ENCODE measurements at regions not wholly inside any gene's neighbourhood (a gene's known extent, or its start where the extent isn't known, plus 50 kb on each side); places are given as distances from the start of the nearest gene placed in this dataset.

DNA sequence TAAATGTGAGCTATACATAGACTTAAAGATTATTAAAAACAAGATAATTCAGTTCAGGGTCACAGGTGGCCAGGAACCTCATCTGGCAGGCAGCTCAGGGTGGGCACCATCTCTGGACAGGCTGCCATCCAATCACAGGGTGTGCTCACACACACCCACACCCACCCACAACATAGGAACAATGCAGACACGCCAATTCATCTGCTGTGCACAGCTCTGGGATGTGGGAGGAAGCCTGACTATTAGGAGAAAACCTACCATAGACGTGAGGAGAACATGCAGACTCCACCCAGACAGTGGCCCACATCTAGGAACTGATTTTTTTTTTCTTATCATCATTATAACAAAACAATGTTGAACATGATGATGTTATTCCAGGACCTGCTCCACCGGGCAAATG is 286.7 kb downstream of the PRL start:
- ATAC-seq (no peak), DNase-seq (no peak)
- no peak overlapping the region for H3K27ac Mint-ChIP-seq
- no peaks in the 10 kb centered on the region for H3K27me3 Mint-ChIP-seq
- no peaks in the 10 kb centered on the region for H3K36me3 Mint-ChIP-seq (ENCODE audit: low read depth)
- no peaks in the 10 kb centered on the region for H3K9me3 Mint-ChIP-seq
- H3K4me3 Mint-ChIP-seq = no peak overlapping the region
- no peaks in the 10 kb centered on the region for H3K4me1 Mint-ChIP-seq

DNA sequence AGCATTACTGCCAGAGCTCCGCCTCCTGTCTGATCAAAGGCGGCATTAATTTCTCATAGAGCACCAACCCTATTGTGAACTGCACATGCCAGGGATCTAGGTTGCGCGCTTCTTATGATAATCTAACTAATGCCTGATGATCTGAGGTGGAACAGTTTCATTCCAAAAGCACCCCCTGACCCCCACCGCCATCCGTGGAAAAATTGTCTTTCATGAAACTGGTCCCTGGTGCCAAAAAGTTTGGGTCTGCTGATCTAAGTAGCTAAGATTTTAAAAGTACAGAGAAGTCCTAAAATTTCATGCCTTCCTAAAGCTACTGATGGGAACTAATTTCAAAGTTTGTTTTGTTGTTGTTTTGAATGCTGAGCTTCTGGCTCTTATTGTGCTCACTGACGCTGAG is 281.6 kb downstream of the PRL start:
- Mint-ChIP-seq H3K9me3 (no peaks in the 10 kb centered on the region), H3K4me1 (no peaks in the 10 kb centered on the region), H3K27ac (no peak overlapping the region), H3K27me3 (no peaks in the 10 kb centered on the region), H3K4me3 (no peak overlapping the region), H3K36me3 (ENCODE audit: low read depth) (no peaks in the 10 kb centered on the region)
- ATAC-seq = no peak
- DNase-seq = no peak

DNA sequence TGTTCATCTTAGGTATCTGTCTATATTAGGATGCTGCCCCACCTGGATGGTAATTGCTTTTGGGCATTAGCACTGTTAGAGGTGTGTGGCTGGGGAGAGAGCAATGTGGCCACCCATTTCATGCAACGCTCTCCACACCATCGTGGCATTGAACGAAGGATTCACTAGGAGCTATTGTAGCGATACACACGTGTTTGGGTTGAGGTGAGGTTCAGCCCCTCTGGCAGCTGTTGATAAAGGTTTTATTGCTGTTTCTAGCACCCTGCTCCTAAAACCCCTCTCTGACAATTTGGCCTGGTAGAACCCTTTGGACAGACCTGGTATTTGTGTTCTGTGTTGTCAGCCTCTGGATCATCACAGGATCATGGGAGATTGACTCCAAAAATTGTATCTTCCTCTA is 280.9 kb downstream of the PRL start:
- ATAC-seq (no peak), DNase-seq (no peak)
- H3K36me3 Mint-ChIP-seq (ENCODE audit: low read depth) = no peaks in the 10 kb centered on the region
- no peaks in the 10 kb centered on the region for H3K9me3 Mint-ChIP-seq
- no peaks in the 10 kb centered on the region for H3K4me1 Mint-ChIP-seq
- no peak overlapping the region for H3K27ac Mint-ChIP-seq
- H3K4me3 Mint-ChIP-seq = no peak overlapping the region
- no peaks in the 10 kb centered on the region for H3K27me3 Mint-ChIP-seq

DNA sequence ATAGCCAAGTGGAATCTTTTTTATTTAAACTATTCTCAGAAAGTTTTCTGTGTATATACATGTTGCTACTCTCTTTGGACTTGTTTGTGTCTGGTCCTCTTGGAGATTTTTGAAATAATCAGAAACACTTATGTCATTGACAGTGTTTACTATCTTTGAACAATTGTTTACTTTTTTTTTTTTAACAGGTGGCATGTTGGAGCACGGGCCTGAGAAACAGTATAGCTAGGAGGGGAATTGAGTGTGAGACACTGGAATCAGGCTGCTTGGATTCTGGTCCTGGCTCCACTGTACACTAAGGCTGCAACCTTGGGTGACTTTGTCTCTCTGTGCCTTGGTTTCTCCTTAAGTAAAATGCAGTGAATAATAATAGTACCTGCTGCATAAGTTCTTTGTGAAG is 279.6 kb downstream of the PRL start:
- Mint-ChIP-seq H3K27ac (no peak overlapping the region), H3K36me3 (ENCODE audit: low read depth) (no peaks in the 10 kb centered on the region), H3K27me3 (no peaks in the 10 kb centered on the region), H3K4me3 (no peak overlapping the region), H3K9me3 (peaks cover 3% of the 10 kb centered on the region), H3K4me1 (no peaks in the 10 kb centered on the region)
- ATAC-seq (no peak), DNase-seq (no peak)

DNA sequence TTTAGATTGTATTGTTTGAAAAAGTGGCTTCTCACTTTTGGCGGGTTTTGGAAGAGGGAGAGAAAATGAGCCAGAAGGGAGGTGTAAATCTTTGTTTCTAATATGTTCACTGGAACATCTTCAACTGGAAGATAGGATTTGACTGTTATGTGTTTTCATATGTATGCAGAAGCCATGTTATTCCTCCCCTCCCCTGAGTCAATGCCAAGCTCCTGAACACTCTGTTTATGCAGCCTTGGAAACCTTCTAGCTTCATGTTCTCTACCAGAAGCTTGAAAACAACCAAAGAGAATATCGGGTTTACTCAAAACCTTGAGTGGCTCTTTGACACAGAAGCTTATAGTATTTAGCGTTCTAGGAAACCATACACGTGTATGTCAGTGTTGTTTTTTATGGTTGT is 279.1 kb downstream of the PRL start:
- Mint-ChIP-seq H3K27me3 (no peaks in the 10 kb centered on the region), H3K4me3 (no peak overlapping the region), H3K4me1 (no peaks in the 10 kb centered on the region), H3K9me3 (peaks cover 8% of the 10 kb centered on the region), H3K27ac (no peak overlapping the region), H3K36me3 (ENCODE audit: low read depth) (no peaks in the 10 kb centered on the region)
- ATAC-seq = no peak
- no peak for DNase-seq

DNA sequence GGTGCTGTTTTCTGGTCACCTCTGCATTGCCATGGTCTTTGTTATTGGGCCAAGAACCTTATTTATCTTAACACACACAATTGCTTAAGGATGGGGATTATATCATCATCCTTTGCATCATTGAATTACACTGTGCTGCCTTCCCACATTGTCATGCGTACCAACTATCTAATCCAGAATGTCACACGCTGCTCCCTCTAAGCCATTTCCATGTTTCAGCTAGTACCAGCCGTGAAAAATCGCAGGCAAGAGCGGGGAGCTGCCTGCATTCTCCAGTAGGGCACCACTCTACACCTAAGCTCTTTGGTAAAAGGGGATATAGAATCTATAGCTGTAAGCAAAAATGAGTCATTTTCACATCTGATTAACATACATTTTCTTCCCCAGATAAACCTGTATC is 277.0 kb downstream of the PRL start:
- DNase-seq (no peak), ATAC-seq (no peak)
- H3K9me3 Mint-ChIP-seq = peaks cover 8% of the 10 kb centered on the region
- no peaks in the 10 kb centered on the region for H3K36me3 Mint-ChIP-seq (ENCODE audit: low read depth)
- H3K27me3 Mint-ChIP-seq = no peaks in the 10 kb centered on the region
- no peaks in the 10 kb centered on the region for H3K4me1 Mint-ChIP-seq
- H3K27ac Mint-ChIP-seq = no peak overlapping the region
- no peak overlapping the region for H3K4me3 Mint-ChIP-seq

DNA sequence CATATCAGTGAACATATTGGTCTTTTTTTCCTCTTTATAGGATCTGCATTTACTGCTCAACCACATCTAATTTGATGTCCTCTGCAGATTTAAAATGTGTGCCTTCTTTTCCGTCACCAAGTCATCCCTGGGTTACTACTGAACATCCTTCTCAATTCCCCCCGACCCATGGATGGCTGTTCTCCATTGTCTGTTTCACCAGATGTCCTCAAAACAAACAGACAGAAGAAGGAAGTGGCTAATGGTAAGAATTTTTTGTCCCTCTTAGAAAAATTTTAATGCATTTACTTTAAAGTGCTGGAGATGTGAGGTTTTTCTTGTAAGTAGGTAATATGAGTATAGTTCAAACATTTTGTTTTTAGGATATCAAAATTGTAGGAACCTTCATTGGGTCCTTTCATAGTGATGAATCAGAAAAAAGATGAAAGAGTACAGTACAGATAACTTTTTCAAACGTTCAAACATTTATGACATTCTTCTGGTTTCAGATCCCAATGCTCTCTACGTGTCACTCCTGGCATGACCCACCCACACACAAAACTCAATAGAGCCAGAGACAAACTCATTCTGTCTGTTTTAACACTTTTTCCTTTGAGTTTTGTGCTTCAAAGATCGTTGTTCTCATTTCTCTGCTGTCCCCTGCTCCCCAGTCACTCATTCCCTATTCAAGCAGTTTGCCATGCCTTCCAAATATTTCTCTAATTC is 276.4 kb downstream of the PRL start:
- H3K36me3 Mint-ChIP-seq (ENCODE audit: low read depth) = no peaks in the 10 kb centered on the region
- H3K27me3 Mint-ChIP-seq = no peaks in the 10 kb centered on the region
- DNase-seq (no peak), ATAC-seq (no peak)
- H3K4me1 Mint-ChIP-seq = peaks cover 6% of the 10 kb centered on the region
- H3K4me3 Mint-ChIP-seq = no peak overlapping the region
- no peak overlapping the region for H3K27ac Mint-ChIP-seq
- H3K9me3 Mint-ChIP-seq = peaks cover 8% of the 10 kb centered on the region

DNA sequence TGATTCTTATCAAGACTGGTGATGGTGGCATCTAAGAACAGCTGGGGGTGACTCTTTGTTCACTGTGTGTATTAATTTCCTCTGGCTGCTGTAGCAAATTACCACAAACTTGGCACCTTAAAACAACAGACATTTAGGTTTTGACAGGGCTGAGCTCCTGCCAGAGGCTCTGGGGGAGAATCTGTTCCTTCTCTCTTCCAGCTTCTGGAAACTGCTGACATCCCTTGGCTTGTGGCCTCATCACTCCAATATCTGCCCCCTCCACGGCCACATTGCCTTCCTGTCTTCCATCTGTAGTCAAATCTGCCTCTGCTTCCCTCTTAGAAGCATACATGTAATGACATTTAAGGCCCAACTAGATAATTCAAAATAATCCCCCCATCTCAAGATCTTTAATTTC is 274.9 kb downstream of the PRL start:
- Mint-ChIP-seq H3K4me1 (peaks cover 14% of the 10 kb centered on the region), H3K36me3 (ENCODE audit: low read depth) (no peaks in the 10 kb centered on the region), H3K27ac (no peak overlapping the region), H3K4me3 (no peak overlapping the region), H3K27me3 (no peaks in the 10 kb centered on the region), H3K9me3 (peaks cover 8% of the 10 kb centered on the region)
- no peak for DNase-seq
- no peak for ATAC-seq

DNA sequence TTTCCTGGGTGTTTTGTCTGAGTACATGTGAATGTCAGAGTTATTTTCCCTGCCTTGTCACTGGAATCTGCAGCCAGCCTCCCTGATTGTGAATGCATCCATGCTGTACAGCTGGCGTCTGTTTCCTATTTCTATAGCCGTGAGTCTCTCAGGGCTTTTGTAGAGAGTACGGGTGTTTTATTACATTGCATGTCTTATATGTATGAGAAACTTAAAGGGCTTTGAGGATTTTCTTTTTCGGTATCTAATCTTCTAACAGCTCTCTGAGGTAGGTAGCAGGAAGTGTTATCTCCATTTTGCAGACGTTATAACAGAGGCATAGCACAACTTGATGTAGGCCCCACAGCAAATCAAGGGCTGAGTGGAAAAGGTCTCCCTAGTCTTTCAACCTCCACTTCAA is 272.9 kb downstream of the PRL start:
- DNase-seq (no peak), ATAC-seq (no peak)
- Mint-ChIP-seq H3K36me3 (ENCODE audit: low read depth) (no peaks in the 10 kb centered on the region), H3K9me3 (peaks cover 8% of the 10 kb centered on the region), H3K4me3 (no peak overlapping the region), H3K4me1 (peaks cover 24% of the 10 kb centered on the region), H3K27me3 (no peaks in the 10 kb centered on the region), H3K27ac (no peak overlapping the region)

DNA sequence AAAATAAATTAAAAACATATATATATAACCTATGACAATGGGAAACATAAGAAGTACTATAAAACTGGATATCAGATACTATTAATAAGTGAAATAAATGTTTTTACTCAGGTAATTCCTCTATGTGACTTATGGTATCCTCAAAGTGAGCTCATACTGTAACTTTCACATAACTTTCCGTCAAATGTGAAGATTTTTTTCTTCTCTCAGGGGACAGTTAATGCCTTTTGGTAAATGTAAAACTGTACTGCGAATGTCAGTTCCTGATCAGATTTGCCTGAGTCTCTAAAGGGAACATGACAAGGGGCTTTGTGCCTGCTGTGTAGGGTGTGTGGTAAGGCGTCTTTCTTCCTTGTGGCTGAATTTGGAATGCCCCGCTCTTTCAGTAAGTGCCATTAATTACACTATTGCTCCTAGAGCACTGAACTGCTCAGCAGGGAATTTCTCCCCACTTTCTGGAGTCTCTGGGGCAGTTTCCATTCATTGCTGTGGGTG is 271.8 kb downstream of the PRL start:
- no peak overlapping the region for H3K4me3 Mint-ChIP-seq
- peak overlapping the region; percentile 23 for H3K27ac Mint-ChIP-seq
- ATAC-seq = peak; percentile 25
- H3K4me1 Mint-ChIP-seq = peaks cover 25% of the 10 kb centered on the region
- DNase-seq = no peak
- H3K36me3 Mint-ChIP-seq (ENCODE audit: low read depth) = no peaks in the 10 kb centered on the region
- no peaks in the 10 kb centered on the region for H3K27me3 Mint-ChIP-seq
- peaks cover 8% of the 10 kb centered on the region for H3K9me3 Mint-ChIP-seq

DNA sequence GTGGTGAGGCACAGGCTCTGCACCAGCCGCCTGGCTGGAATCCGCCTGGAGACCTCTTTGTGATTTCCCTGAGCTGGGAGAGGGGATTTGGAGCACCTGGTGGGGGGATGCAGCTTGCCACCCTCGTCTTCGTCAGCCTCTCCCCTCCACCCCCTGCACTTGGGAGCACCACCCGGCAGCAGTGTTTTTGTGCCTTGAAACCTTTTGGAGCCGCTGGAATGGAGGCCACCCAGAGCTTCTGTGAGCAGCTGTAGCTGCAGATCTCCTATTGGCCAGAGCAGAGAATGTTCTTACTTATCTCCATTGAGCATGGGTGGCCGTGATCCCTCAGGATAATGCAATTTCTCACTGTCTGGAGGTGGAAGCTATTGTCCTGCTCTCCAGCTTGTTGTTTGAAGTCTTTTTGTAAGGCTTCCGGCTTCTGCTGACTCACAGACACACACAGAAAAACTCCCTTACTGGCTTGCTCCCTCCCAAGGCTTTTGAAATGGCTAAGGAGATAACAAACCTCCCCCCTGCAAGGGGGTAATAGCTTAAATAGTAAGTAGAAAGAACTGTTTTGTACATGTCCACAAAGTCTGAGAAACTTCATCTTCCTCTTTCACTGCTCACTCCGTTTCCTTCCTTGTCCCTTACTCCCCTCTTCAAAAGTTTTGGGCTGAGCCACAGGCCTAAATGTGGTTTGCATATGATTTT is 271.2 kb downstream of the PRL start:
- Mint-ChIP-seq H3K4me3 (peak overlapping the region; percentile 24), H3K9me3 (peaks cover 8% of the 10 kb centered on the region), H3K36me3 (ENCODE audit: low read depth) (no peaks in the 10 kb centered on the region), H3K27ac (peak overlapping the region; percentile 23), H3K4me1 (peaks cover 25% of the 10 kb centered on the region), H3K27me3 (no peaks in the 10 kb centered on the region)
- DNase-seq = no peak
- peak; percentile 62 for ATAC-seq

DNA sequence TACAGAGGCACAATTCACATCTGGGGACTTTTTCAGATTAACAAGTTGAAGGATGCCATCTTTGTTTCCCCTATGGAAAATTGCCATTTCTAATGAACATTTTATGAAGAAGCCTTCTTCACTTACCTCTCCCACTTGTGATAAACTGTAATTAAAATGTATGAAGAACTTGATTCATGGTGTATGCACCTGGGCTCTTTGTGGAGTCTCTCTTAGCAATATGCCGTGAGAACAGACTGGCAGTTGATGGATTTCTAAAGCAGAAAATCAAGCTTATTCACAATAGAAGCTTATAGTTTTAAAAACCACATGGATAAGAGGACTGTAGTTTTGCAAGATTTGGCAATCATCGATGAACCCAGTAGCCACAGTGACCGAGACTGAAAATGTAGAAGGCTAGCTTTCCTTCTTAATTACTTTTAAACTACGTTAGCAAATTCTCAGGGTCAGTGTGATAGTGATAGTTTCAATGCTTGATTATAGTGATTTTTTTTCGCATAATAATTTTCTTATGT is 270.6 kb downstream of the PRL start:
- ATAC-seq = no peak

DNA sequence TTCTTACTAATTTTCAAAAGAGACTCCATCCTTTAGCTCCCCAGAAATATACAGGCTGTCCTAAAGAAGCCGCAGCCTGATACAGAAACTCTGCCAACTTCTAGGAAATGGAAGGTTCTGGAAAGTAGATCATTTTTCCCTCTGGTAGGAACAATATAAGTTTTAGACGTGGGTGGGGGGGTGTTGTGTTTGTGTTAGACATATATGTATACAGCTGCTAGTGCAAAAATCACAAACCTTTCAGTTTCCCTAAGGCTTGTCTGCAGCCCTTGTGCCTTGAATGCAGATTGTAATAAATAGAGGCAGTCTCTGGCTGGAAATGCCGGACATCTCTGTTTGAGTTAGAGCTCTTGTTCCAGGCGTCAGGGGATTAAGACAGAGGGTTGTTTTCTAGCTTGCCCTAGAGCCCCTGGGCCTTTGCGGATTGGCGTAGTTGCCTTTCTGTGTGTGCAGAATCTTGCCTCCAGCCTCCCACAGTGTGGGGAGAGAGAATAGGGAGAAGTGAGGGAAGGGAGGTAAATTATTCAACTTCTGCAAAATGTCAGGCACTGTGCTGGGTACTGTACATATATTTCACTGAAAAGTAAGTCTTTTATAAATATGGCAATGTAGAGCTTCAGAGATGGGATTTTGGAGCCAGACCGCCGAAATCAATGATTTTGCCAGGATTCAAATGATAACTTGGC is 269.7 kb downstream of the PRL start:
- peaks cover 6% of the 10 kb centered on the region for H3K9me3 Mint-ChIP-seq
- ATAC-seq (no peak), DNase-seq (no peak)
- no peak overlapping the region for H3K4me3 Mint-ChIP-seq
- H3K4me1 Mint-ChIP-seq = peaks cover 25% of the 10 kb centered on the region
- H3K27me3 Mint-ChIP-seq = no peaks in the 10 kb centered on the region
- no peak overlapping the region for H3K27ac Mint-ChIP-seq
- H3K36me3 Mint-ChIP-seq (ENCODE audit: low read depth) = no peaks in the 10 kb centered on the region

More for the DNA sequence above, 270.6 kb downstream of the PRL start:
- Mint-ChIP-seq H3K27me3 (no peaks in the 10 kb centered on the region), H3K4me1 (peaks cover 25% of the 10 kb centered on the region), H3K4me3 (no peak overlapping the region), H3K27ac (peak overlapping the region; percentile 23), H3K9me3 (peaks cover 8% of the 10 kb centered on the region), H3K36me3 (ENCODE audit: low read depth) (no peaks in the 10 kb centered on the region)
- no peak for DNase-seq

DNA sequence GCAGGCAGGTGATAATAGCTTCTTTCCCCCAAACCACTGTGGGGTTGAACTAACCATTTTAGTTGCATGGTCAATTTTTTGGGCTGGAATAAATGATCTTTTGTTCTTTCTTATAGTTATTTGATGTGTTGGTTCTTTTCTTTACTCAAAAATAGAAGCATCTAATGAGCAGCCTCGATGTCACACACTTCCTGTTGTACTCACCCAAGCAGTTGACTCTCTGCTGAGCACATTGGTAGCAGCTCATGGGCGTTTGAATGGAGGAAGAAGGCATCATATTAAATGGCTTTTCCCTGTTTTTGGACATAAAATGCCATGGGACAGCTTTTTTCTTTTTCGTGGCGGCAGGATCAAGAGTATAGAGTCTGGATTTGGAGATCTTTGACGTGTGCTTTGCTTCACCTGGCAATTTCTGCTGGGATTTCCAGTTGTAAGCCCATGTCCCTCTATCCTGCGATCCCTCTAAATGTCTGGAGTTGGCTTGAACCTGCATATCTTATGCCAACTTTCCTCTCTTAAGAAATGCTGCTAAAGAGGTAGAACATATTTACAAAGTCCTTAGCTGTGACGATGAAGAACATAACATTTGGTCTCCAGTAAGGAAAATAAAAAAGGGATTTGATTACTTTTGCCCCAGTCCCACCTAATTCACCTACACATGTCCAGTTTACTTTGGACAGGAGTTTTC is 268.3 kb downstream of the PRL start:
- Mint-ChIP-seq H3K27me3 (no peaks in the 10 kb centered on the region), H3K27ac (no peak overlapping the region), H3K9me3 (no peaks in the 10 kb centered on the region), H3K4me3 (no peak overlapping the region), H3K36me3 (ENCODE audit: low read depth) (no peaks in the 10 kb centered on the region), H3K4me1 (peaks cover 25% of the 10 kb centered on the region)
- ATAC-seq (no peak), DNase-seq (no peak)

Measured in activated naive CD8-positive, alpha-beta T cell treated with anti-CD3 and anti-CD28 coated beads, Interleukin-2, amount 50 U/mL, for 24 hours (primary cell).